Suprapubic skin (tissue), 4 donors: ENCODE measurements at regions not wholly inside any gene's neighbourhood (a gene's known extent, or its start where the extent isn't known, plus 50 kb on each side); places are given as distances from the start of the nearest gene placed in this dataset.
"Not testable (repeated sequence)": the region's sequence is repeated elsewhere in the genome, so short reads cannot be mapped to it uniquely, and the experiment has no call there.

Experiments
- DNase-seq, 2 donors: peaks; one replicate each; pipeline ENCODE4 v3.0.0-alpha.2; 2019; ENCODE audit warnings: low spot score in 2 of 2
- H3K27ac ChIP-seq: fragments of 200-600 bp; sonication (generic); one replicate; pipeline ENCODE4 v1.5.1; 2019
- H3K27me3 ChIP-seq: fragments of 200-600 bp; sonication (generic); one replicate; pipeline ENCODE4 v1.5.1; 2019
- H3K36me3 ChIP-seq: fragments of 200-600 bp; sonication (generic); one replicate; pipeline ENCODE4 v1.5.1; 2019
- H3K4me1 ChIP-seq: fragments of 200-600 bp; sonication (generic); one replicate; pipeline ENCODE4 v1.5.1; 2019
- H3K4me3 ChIP-seq: fragments of 200-600 bp; sonication (generic); one replicate; pipeline ENCODE4 v1.5.1; 2019; ENCODE audit warnings: mild to moderate bottlenecking
- H3K9me3 ChIP-seq: fragments of 200-600 bp; sonication (generic); one replicate; pipeline ENCODE4 v1.5.1; 2019
- CTCF ChIP-seq, 2 donors: fragments of 200-600 bp in 1 of 2; fragments of 450-650 bp in 1 of 2; sonication (generic) in 1 of 2; IDR thresholded peaks; one replicate each; pipeline ENCODE4 v1.5.1; 2016 to 2019; ENCODE audit warnings: antibody characterized with exemption in 2 of 2, mild to moderate bottlenecking in 1 of 2, moderate library complexity in 1 of 2
- EP300 ChIP-seq: sonication (generic); formaldehyde crosslinking; IDR thresholded peaks from one replicate; pipeline ENCODE4 v1.6.1; 2017; ENCODE audit warnings: antibody characterized with exemption
- POLR2A ChIP-seq, 2 donors: fragments of 450-650 bp; IDR thresholded peaks; one replicate each; pipeline ENCODE4 v1.6.1; 2017; ENCODE audit warnings: antibody characterized with exemption in 2 of 2, mild to moderate bottlenecking in 2 of 2, moderate library complexity in 2 of 2
- POLR2AphosphoS5 ChIP-seq, 3 donors: sonication (generic); formaldehyde crosslinking; IDR thresholded peaks; one replicate each; pipeline ENCODE4 v1.6.1; 2017; ENCODE audit warnings: antibody characterized with exemption in 3 of 3
- WGBS: methylation state at CpG from one replicate; pipeline ENCODE4 v1.1.5; 2018; 5-methylcytosine and 5-hydroxymethylcytosine counted together

- Histone ChIP-seq H3K9me3 (no peaks in the 10 kb centered on the region), H3K36me3 (no peaks in the 10 kb centered on the region), H3K4me1 (no peaks in the 10 kb centered on the region), H3K27me3 (no peaks in the 10 kb centered on the region), H3K4me3 (no peak overlapping the region), H3K27ac (no peak overlapping the region)
- TF ChIP-seq EP300 = no peak
- TF ChIP-seq POLR2AphosphoS5 (IDR thresholded peaks at IDR 0.05) = no peak
- no peak for TF ChIP-seq CTCF (IDR thresholded peaks at IDR 0.05)
- TF ChIP-seq POLR2A (IDR thresholded peaks at IDR 0.05) = no peak
- WGBS = 76% methylated on average over 1 of the region's 1 CpG
- DNase-seq = no peak
Measured at GRCh38 chr18:27312153-27312552, 127.0 kb upstream of the CHST9 start.

- Histone ChIP-seq H3K9me3 (no peaks in the 10 kb centered on the region), H3K36me3 (no peaks in the 10 kb centered on the region), H3K4me1 (no peaks in the 10 kb centered on the region), H3K4me3 (no peak overlapping the region), H3K27me3 (no peaks in the 10 kb centered on the region), H3K27ac (no peak overlapping the region)
- TF ChIP-seq CTCF (IDR thresholded peaks at IDR 0.05) (no peak), POLR2AphosphoS5 (IDR thresholded peaks at IDR 0.05) (no peak), EP300 (no peak), POLR2A (IDR thresholded peaks at IDR 0.05) (no peak)
- DNase-seq = no peak
- WGBS = 96% methylated on average over 2 of the region's 2 CpGs
Measured at GRCh38 chr18:27311114-27311513, 126.0 kb upstream of the CHST9 start.

- TF ChIP-seq EP300 (no peak), CTCF (IDR thresholded peaks at IDR 0.05) (no peak), POLR2A (IDR thresholded peaks at IDR 0.05) (no peak), POLR2AphosphoS5 (IDR thresholded peaks at IDR 0.05) (no peak)
- Histone ChIP-seq H3K4me3 (no peak overlapping the region), H3K9me3 (no peaks in the 10 kb centered on the region), H3K27me3 (no peaks in the 10 kb centered on the region), H3K36me3 (no peaks in the 10 kb centered on the region), H3K27ac (no peak overlapping the region), H3K4me1 (no peaks in the 10 kb centered on the region)
- DNase-seq = no peak
- 57% methylated on average over 5 of the region's 5 CpGs for WGBS
Measured at GRCh38 chr18:27301615-27302378, 116.7 kb upstream of the CHST9 start.

GRCh38 chr18:27298214-27298804 lies 113.2 kb upstream of the CHST9 start:
- 85% methylated on average over 4 of the region's 4 CpGs for WGBS
- peaks cover 4% of the 10 kb centered on the region for H3K9me3 ChIP-seq
- no peaks in the 10 kb centered on the region for H3K36me3 ChIP-seq
- no peak overlapping the region for H3K27ac ChIP-seq
- H3K4me1 ChIP-seq = no peaks in the 10 kb centered on the region
- H3K27me3 ChIP-seq = no peaks in the 10 kb centered on the region
- no peak for TF ChIP-seq POLR2A (IDR thresholded peaks at IDR 0.05)
- TF ChIP-seq CTCF (IDR thresholded peaks at IDR 0.05) = no peak
- no peak for TF ChIP-seq POLR2AphosphoS5 (IDR thresholded peaks at IDR 0.05)
- TF ChIP-seq EP300 = no peak
- no peak overlapping the region for H3K4me3 ChIP-seq
- DNase-seq = no peak

- not testable (repeated sequence) for H3K36me3 ChIP-seq, H3K4me3 ChIP-seq, H3K9me3 ChIP-seq, H3K27me3 ChIP-seq, H3K4me1 ChIP-seq, DNase-seq, H3K27ac ChIP-seq
- 79% methylated on average over 2 of the region's 2 CpGs for WGBS
Measured at GRCh38 chr18:27285973-27286562, 101.0 kb upstream of the CHST9 start.
